AG04450 (cell line): ENCODE measurements at regions not wholly inside any gene's neighbourhood (a gene's known extent, or its start where the extent isn't known, plus 50 kb on each side); places are given as distances from the start of the nearest gene placed in this dataset.

Experiments used
- CTCF ChIA-PET: fragments of 300-600, 350-600 bp; formaldehyde crosslinking; extraction: SDS; loops from one replicate; lab custom pipeline; 2022; ENCODE audit warnings: antibody characterized with exemption, inconsistent platforms; lab: Charles Lee
- POLR2A ChIA-PET: fragments of 350-600 bp; formaldehyde crosslinking; extraction: SDS; loops from one replicate; lab custom pipeline; 2021; ENCODE audit warnings: antibody characterized with exemption, inconsistent platforms; lab: Yijun Ruan, JAX
- DNase-seq: peaks from one replicate; pipeline ENCODE4 v3.0.0-alpha.2; 2011; ENCODE audit warnings: low read depth, low spot score
- H3K27ac ChIP-seq: one replicate; pipeline ENCODE4 v1.5.1; 2012; ENCODE audit warnings: low read depth, low read length, control low read depth
- H3K27me3 ChIP-seq: one replicate; pipeline ENCODE4 v1.6.0; 2012; ENCODE audit warnings: low read length; ENCODE audit not compliant: control insufficient read depth, insufficient read depth
- H3K4me3 ChIP-seq: 2 replicates; pipeline ENCODE4 v1.5.1; 2011; ENCODE audit warnings: mild to moderate bottlenecking, low read depth, low read length, control low read depth
- H3K9me3 ChIP-seq: 2 replicates; pipeline ENCODE4 v1.5.1; 2012; ENCODE audit warnings: low read length; ENCODE audit not compliant: control insufficient read depth, insufficient read depth
- TF ChIP-seq, protein P1 (sequence below): IDR thresholded peaks from 2 replicates; pipeline ENCODE4 v1.5.1; 2011; ENCODE audit warnings: low read depth, low read length, control low read depth, inconsistent platforms

DNA sequence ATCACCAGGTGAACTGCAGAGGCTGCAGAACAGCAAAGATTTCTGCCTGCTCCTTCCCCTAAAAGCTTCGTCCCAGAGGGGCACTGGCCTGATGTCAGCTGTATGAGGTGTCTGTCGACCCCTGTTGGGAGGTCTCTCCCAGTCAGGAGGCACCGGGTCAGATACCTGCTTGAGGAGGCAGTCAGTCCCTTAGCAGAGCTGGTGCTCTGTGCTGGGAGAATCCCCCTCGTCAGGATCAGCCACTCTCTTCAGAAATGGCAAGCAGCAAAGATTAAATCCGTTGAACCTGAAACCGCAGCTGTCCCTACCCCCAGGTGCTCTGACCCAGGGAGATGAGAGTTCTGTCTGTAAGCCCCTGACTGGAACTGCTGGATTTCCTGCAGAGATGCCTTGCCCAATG is 1166.3 kb upstream of the ADGRL3 start:
- TF ChIP-seq, protein P1, sequence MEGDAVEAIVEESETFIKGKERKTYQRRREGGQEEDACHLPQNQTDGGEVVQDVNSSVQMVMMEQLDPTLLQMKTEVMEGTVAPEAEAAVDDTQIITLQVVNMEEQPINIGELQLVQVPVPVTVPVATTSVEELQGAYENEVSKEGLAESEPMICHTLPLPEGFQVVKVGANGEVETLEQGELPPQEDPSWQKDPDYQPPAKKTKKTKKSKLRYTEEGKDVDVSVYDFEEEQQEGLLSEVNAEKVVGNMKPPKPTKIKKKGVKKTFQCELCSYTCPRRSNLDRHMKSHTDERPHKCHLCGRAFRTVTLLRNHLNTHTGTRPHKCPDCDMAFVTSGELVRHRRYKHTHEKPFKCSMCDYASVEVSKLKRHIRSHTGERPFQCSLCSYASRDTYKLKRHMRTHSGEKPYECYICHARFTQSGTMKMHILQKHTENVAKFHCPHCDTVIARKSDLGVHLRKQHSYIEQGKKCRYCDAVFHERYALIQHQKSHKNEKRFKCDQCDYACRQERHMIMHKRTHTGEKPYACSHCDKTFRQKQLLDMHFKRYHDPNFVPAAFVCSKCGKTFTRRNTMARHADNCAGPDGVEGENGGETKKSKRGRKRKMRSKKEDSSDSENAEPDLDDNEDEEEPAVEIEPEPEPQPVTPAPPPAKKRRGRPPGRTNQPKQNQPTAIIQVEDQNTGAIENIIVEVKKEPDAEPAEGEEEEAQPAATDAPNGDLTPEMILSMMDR, result no peak
- H3K9me3 ChIP-seq, result peaks cover 6% of the 10 kb centered on the region; the same call in 1 of the 2 replicates
- no peaks in the 10 kb centered on the region for H3K27me3 ChIP-seq
- H3K4me3 ChIP-seq, result no peak overlapping the region
- H3K27ac ChIP-seq, result no peak overlapping the region
- ChIA-PET POLR2A (no interaction called here), CTCF (no interaction called here)
- no peak for DNase-seq

DNA sequence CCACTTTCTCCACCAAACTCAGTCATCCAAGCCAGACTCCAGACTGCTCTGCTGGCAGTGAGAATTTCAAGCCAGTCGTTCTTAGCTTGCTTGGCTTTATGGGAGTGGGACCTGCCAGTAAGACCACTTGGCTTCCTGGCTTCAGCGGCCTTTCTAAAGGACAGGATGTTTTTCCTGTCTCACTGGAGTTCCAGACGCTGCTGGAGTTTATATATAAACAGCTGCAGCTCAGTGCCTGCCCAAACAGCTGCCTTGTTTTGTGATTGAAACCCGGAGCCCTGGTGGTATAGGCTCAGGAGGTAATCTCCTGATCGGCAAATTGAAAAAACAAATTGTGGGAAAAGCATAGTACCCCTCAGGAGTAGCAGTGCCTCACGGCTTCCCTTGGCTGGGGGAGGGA is 1165.8 kb upstream of the ADGRL3 start:
- ChIA-PET POLR2A (no interaction called here), CTCF (no interaction called here)
- DNase-seq, result no peak
- no peak overlapping the region for H3K4me3 ChIP-seq
- H3K27ac ChIP-seq, result no peak overlapping the region
- peaks cover 6% of the 10 kb centered on the region; the same call in 1 of the 2 replicates for H3K9me3 ChIP-seq
- TF ChIP-seq, protein P1, result no peak
- no peaks in the 10 kb centered on the region for H3K27me3 ChIP-seq

DNA sequence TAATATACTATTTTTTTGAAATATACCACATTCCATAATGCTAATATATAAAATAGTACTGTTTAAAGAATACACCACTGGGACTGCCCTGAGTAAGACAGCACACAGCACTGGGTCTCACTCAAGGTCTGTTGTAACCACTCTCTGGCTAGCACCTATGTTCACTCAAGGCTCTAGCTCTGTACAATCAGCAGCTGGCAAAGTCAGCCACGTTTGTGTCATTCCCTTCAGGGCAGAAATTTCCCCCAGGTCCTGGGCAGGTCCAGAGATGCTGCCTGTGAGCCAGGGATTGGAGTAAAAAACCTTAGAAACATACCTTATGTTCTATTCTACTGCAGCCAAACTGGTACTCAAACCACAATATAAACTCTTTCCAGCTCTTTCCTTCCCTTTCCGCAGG is 1160.2 kb upstream of the ADGRL3 start:
- DNase-seq, result no peak
- Histone ChIP-seq H3K4me3 (no peak overlapping the region), H3K27me3 (no peaks in the 10 kb centered on the region), H3K9me3 (peaks cover 16% of the 10 kb centered on the region), H3K27ac (no peak overlapping the region)
- ChIA-PET CTCF (no interaction called here), POLR2A (no interaction called here)
- TF ChIP-seq, protein P1, result no peak

DNA sequence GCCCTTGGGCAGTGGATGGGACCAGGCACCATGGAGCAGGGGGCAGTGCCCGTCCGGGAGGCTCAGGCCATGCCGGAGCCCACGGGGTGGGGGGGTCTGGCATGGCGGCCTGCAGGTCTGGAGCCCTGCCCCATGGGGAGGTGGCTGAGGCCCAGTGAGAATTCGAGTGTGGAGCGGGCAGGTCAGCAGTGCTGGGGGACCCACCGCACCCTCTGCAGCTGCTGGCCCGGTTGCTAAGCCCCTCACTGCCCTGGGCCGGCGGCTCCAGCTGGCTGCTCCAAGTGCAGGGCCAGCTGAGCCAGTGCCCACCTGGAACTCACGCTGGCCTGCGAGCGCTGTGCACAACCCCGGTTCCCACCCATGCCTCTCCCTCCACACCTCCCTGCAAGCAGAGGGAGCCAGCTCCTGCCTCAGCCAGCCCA is 1157.9 kb upstream of the ADGRL3 start:
- Histone ChIP-seq H3K9me3 (peaks cover 16% of the 10 kb centered on the region), H3K27me3 (no peaks in the 10 kb centered on the region), H3K4me3 (no peak overlapping the region), H3K27ac (no peak overlapping the region)
- CTCF ChIA-PET, result no interaction called here
- POLR2A ChIA-PET, result no interaction called here
- DNase-seq, result no peak
- TF ChIP-seq, protein P1, result no peak

DNA sequence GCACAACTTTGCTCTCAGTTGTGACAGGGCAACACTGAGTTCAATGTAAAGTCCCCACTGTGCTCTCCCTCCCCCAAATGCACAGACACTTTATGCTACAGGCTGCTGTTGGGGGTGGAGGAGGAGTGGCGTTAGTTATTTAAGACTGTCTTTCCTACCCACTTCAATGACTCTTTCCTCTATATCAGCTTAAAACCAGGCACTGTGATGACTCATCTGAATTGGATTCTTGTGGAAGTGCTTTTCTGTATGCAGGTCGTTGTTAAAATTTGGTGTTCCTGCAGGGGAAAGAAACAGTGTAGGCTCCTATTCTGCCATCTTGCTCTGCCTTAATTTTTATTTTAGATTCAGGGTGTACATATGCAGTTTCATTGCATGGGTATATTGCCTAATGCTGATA is 1157.2 kb upstream of the ADGRL3 start:
- Histone ChIP-seq H3K9me3 (peaks cover 16% of the 10 kb centered on the region), H3K4me3 (no peak overlapping the region), H3K27me3 (no peaks in the 10 kb centered on the region), H3K27ac (no peak overlapping the region)
- TF ChIP-seq, protein P1, result no peak
- DNase-seq, result no peak
- CTCF ChIA-PET, result no interaction called here
- POLR2A ChIA-PET, result no interaction called here
